Stimulated activated CD4-positive, alpha-beta T cell treated with anti-CD3 and anti-CD28 coated beads, Interleukin-15, amount 100 ng/mL, for 1 hour (primary cell): ENCODE measurements at regions not wholly inside any gene's neighbourhood (a gene's known extent, or its start where the extent isn't known, plus 50 kb on each side); places are given as distances from the start of the nearest gene placed in this dataset.
"Not testable (repeated sequence)": the region's sequence is repeated elsewhere in the genome, so short reads cannot be mapped to it uniquely, and the experiment has no call there.

Experiments used
- DNase-seq, 2 donors: peaks; one replicate each; pipeline ENCODE4 v3.0.0-alpha.2; 2020; ENCODE audit warnings: low read depth in 1 of 2, low spot score in 1 of 2

DNA sequence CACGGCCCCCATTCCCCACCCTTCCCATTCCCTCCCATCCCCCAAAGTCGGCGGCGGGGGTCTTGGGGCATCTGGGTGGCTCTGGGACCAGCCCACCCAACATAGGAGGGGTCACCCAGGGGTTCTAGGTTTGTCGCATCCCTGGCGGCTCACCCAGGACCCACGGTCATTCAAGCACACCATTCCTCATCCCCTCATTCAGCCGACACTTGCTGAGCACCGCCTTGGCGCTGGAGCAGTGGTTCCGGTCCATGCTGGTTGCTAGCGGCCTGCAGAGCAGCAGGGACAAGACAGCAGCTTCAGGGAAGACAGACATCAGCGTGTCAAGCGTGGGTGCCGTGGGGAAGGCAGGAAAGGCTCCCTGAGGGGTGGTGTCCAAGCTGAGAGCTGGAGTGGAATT lies 50.5 kb upstream of the OTOS start:
- no peak for DNase-seq

GRCh38 chr2:240192661-240193060 lies 52.2 kb upstream of the OTOS start:
- no peak for DNase-seq

GRCh38 chr2:240194341-240194762 lies 53.9 kb upstream of the OTOS start:
- not testable (repeated sequence) for DNase-seq

DNA sequence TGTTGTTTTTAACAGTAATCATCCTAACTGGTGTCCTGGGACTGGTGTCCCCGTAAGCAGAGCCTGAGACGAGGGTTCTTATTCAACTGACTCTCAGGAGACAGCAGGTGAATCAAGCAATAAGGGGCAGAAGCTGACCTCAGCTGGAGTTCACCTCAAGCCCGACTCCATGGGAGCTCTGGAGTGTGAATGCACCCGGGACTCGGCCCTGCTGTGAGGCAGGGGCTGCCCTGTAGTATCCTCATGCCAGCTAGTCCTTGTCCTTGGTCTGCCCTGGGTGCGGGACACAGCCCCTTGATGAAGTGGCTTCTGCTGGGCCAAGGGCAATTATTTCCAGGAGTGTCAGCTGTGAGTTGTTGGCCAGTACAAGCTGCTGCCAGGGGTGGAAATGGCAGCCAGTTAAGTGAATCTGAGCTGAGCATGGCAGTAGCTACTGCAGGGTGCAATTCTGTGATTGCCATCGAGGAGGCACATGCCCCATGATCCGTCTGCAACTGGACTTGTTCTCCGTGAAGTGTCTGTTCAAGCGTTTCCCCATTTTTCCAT lies 54.9 kb upstream of the OTOS start:
- DNase-seq: no peak

DNA sequence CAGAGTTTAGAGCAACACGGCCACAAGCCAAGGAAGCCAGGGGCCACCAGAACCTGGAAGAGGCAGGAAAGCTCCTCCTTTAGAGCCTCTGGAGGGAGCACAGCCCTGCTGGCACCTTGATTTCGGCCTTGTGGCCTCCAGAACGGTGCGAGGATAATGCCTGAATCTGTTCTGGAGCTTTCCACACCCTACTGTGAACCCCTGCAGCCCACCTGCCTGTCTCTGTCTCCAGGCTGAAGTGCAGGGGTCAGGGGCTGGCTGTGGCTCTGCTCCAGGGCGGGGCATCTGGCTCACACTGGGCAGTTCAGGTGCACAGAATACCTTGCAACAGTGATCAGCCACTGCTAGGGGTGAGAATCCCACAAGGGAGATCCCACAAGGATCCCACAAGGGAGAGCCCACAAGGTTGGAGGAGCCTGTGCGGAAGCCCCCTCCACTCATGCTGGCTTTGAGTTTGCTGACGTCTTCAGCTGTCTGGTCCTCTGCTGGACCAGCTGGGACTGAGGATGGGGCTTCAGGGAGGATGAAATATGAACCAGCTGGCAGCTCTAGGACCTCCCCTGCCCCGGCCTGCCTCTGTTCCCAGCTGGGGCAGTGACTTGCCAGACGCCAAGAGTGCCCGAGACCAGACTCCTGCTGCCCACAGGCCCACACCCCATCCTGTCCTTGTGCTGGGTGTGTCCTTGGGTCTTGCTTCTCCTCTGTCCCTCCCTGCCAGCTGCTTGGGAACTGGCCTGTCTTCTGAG lies 56.4 kb upstream of the OTOS start:
- DNase-seq: no peak

- DNase-seq: no peak
Observed at GRCh38 chr2:240197462-240198139, 57.1 kb upstream of the OTOS start.

GRCh38 chr2:240198226-240198625 lies 57.8 kb upstream of the OTOS start:
- DNase-seq: no peak

- DNase-seq: no peak
Observed at GRCh38 chr2:240199133-240199870, 58.8 kb upstream of the OTOS start.

DNA sequence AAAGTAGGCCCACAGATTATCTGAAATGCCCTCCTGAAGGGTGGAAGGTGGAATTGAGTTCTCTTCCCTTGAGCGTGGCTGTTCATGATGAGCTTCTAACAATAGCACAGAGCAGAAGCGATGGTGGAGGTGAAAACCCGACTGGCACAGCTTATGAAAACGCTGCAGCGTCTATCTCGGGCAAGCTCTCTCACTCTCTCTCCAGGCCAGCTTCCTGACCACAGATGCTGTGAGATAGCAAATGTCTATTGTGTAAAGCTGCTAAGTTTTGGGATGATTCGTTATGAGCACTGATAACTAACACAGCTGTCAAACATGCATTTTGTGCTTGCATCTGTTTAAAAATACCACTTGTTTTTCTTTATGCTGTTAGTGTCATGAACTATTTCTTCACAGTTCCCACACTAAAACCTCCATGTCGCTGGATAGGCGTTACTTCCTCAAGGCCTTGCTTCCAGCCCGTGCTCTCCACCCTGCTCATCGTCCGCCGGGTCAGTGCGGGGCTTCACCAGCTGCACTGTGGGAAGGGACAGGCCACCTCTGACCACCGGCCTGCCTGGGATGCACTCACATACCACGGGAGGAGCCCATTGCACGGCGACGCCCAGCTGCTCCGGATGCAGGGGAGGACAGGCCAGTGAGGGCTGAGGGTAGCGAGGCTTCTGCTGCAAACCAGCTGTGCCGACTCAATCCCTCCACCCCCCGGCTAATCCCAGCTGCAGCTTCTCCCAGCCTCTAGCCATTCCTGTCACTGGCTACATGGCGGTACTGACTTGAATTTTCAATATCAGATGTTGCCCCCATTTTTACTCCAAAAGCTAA lies 60.0 kb upstream of the OTOS start:
- DNase-seq: no peak

DNA sequence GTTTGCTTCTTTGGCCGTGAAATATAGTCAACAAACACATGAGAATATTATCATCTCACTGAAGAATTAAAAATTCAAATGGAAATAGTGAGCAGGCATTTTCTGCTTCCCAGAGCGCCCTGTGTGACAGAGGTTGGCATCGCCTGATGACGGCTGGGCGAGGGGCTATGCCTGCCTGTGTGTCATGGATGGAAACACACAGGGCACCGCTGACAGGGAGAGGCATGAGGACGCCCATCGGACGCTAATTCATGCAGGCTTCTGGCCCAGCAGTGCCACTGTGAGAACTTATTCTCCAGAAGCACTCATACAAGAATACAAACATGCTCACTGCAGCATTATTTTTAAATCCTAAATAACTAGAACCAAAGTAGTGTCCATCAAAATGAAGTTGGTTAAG lies 61.4 kb upstream of the OTOS start:
- DNase-seq: no peak

- no peak for DNase-seq
Observed at GRCh38 chr2:240202586-240202985, 62.1 kb upstream of the OTOS start.

- DNase-seq: no peak
Observed at GRCh38 chr2:240203031-240203787, 62.8 kb upstream of the OTOS start.

DNA sequence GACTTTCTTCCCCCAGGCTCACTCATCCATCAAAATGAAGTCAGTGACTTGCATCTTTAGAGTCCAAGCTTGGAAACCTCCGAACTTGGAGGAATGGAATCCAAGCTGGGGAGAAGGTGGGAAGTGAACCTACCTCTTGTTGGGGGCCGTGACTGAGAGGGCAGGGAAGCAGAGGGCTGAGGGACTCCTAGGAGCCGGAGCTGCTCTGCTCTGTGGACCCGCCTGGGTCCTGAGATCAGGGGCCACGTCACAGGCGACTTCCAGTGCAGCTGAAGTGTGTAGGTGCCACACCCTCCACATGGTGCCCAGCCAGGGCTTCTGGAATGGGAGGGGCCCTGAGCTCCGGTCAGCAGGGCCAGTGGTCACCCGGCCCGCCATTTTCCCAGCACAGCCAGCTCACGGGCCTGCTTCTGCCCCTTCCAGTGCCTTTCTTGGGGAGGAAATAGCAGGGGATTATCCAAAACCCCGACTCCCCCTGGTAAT lies 63.4 kb upstream of the OTOS start:
- DNase-seq: no peak

GRCh38 chr2:240204431-240205276 lies 64.2 kb upstream of the OTOS start:
- DNase-seq: no peak

DNA sequence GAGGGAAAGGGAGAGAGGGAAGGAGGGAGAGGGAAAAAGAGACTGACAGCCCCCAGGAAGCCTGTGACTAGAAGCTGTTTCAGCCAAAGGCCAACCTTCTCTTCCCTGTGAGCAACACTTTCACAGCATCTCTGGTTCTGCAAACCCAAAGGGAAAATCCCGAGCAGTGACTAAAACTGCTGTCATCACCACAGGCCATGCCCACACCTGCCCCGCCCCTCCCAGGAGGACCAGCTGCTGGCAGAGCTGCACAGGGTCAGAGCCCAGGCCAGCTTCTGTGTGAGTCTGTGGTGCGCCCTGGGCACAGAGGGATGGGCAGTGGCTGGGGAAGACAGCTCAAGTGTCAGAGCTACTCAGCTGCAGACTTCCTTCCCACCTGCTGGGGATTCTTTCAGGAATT lies 64.9 kb upstream of the OTOS start:
- DNase-seq: peak in 1 of 2 donors; percentile 26

DNA sequence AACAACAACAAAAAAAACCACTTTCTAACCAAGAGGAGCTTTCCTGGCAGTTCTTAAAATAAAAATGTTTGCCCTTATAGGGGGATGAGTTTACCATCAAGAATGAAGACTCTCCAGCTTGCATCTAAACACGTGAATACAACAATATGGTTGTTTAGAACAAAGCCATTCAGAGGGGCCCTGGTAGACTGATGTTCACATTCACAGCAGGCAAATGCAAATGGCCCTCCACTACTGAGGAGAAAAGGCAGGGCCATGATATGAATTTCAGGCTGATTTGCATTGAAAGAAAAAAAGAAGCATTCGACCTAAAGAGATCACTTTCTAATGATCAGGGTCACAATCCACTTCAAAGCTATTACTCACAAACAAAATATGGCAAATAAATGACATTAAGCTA lies 65.3 kb upstream of the OTOS start:
- DNase-seq: no peak

GRCh38 chr2:240206630-240207029 lies 66.2 kb upstream of the OTOS start:
- DNase-seq: no peak

DNA sequence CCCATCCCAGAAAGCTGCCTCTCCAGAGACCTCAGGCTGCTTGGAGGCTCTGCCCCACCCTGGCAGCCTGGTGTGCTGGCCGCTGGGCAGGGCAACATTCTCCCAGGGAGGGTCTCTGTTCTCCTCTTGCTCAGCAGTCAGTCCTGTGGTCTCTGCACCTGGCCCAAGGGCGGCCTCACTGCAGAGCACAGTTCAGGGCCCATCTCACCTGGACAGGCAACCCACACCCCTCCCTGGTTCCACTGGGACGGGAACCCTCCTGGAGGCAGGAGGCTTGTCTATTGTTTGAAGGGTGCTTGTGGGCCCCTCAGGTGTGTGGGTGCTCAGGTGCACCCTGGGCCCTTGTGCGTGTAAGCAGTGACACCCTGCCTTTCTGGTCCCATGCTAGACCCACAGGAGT lies 67.2 kb upstream of the OTOS start:
- no peak for DNase-seq

DNA sequence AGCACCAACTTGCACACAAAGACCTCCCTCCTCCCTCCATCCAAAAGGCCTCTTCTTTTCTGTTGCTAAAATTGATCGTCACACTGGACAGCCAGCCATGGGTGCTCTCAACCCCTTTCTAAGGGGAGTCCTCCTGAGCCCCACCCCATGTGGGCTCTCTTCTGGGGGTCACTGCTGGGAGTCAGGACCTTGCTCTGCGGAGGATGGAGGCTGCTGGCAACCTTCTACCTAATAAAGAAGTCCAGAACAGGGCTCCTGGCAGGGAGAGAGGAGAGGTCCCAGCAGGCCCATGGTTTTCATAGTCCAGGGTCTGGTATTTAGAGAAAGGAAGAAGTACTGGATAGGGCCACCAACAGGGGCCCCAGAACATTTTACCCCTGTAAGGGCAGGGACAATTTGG lies 67.6 kb upstream of the OTOS start:
- no peak for DNase-seq
